HUES64 (cell line): ENCODE measurements at regions not wholly inside any gene's neighbourhood (a gene's known extent, or its start where the extent isn't known, plus 50 kb on each side); places are given as distances from the start of the nearest gene placed in this dataset.
"Not testable (repeated sequence)": the region's sequence is repeated elsewhere in the genome, so short reads cannot be mapped to it uniquely, and the experiment has no call there.

Experiments used
- H3K27ac ChIP-seq: 2 replicates; pipeline ENCODE4 v1.7.0; 2013; ENCODE audit warnings: low read depth, low read length, inconsistent platforms
- H3K27me3 ChIP-seq: 2 replicates; pipeline ENCODE4 v1.6.1; 2013; ENCODE audit warnings: mild to moderate bottlenecking, low read length; ENCODE audit not compliant: insufficient read depth
- H3K36me3 ChIP-seq: 2 replicates; pipeline ENCODE4 v1.6.1; 2013; ENCODE audit warnings: mild to moderate bottlenecking, low read length; ENCODE audit not compliant: insufficient read depth
- H3K4me1 ChIP-seq: 2 replicates; pipeline ENCODE4 v1.6.1; 2013; ENCODE audit warnings: mild to moderate bottlenecking, low read length, moderate library complexity; ENCODE audit not compliant: insufficient read depth
- H3K4me3 ChIP-seq: 2 replicates; pipeline ENCODE4 v1.5.1; 2013; ENCODE audit warnings: mild to moderate bottlenecking, low read length, moderate library complexity
- H3K9ac ChIP-seq: 2 replicates; pipeline ENCODE4 v1.6.1; 2013; ENCODE audit warnings: mild to moderate bottlenecking, low read depth, low read length
- H3K9me3 ChIP-seq: 2 replicates; pipeline ENCODE4 v1.6.1; 2013; ENCODE audit warnings: low read depth, low read length; ENCODE audit not compliant: insufficient read depth
- WGBS: fragments of 150-250, 120-280 bp; methylation state at CpG from one replicate; pipeline ENCODE4 v1.1.7; 2013; ENCODE audit warnings: missing lambda C conversion rate; 5-methylcytosine and 5-hydroxymethylcytosine counted together

DNA sequence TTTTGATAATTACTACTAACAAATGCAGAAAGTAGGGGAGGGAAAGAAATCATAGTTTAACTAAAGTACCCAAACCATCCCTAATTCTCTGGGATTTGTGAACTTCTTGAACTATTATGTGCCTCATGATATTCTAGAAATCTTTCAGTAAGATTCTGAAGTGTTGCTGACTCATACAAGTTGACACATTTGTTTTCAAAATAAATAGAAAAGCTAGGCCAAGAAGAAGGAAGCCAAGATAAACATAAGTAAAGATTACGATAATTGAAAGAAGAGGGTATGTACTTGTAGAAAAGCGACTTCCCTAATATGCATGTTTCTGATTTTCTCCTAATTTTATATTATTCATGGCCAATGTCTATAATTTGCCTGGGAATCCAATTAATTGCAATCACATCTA is 140.7 kb downstream of the TMSB4Y start:
- no peak overlapping the region for H3K4me3 ChIP-seq
- H3K9me3 ChIP-seq: no peaks in the 10 kb centered on the region
- WGBS: no CpG with 5 or more reads among the region's 2 CpGs
- H3K27ac ChIP-seq: no peak overlapping the region
- H3K4me1 ChIP-seq: no peaks in the 10 kb centered on the region
- peaks cover 18% of the 10 kb centered on the region; the same call in 1 of the 2 replicates for H3K36me3 ChIP-seq
- no peak overlapping the region for H3K9ac ChIP-seq
- H3K27me3 ChIP-seq: no peaks in the 10 kb centered on the region

DNA sequence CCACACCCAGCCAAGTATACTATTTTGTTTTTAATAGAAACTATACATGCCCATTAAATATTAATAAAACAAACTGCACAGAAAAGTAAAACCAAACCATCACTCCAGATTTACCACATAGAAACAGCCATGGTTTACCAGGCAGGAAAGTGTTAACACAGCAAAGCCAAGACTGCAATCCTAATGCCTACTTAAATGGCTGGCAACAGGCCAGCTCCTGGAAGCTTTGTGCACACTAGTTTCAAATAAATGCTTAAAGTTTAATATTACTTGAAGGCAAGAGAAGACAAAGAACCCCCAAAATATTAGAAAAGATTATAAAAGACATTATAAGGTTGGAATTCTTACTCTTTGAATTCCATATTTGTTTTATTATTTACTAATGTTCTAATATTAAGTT is 141.0 kb downstream of the VCY start:
- H3K36me3 ChIP-seq: peaks cover 18% of the 10 kb centered on the region; the same call in 1 of the 2 replicates
- H3K9ac ChIP-seq: no peak overlapping the region
- H3K27ac ChIP-seq: no peak overlapping the region
- H3K4me1 ChIP-seq: no peaks in the 10 kb centered on the region
- H3K27me3 ChIP-seq: no peaks in the 10 kb centered on the region
- no peak overlapping the region for H3K4me3 ChIP-seq
- H3K9me3 ChIP-seq: no peaks in the 10 kb centered on the region

DNA sequence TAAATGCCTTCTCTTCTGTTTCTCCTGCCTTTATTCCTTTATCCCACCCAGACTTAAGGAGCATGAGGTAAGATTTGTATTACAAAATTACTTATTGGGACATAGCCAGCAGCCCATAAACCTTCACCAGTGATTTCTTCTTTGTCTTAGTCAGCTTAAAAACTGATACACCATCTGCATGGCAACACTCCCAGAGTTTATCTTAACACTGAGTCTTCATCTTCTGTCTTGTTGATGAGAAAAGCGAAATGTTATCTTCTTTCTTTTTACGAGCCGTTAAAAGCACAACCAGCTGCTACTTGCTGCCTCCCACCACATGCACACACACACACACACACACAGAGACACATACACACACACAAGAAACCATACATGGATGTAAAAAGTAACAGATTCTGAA is 116.7 kb downstream of the VCY start:
- no peak overlapping the region for H3K27ac ChIP-seq
- no peak overlapping the region for H3K9ac ChIP-seq
- H3K4me3 ChIP-seq: no peak overlapping the region
- WGBS: 96% methylated on average over 3 of the region's 3 CpGs
- peaks cover 60% of the 10 kb centered on the region for H3K36me3 ChIP-seq
- H3K27me3 ChIP-seq: no peaks in the 10 kb centered on the region
- H3K9me3 ChIP-seq: no peaks in the 10 kb centered on the region
- no peaks in the 10 kb centered on the region for H3K4me1 ChIP-seq

DNA sequence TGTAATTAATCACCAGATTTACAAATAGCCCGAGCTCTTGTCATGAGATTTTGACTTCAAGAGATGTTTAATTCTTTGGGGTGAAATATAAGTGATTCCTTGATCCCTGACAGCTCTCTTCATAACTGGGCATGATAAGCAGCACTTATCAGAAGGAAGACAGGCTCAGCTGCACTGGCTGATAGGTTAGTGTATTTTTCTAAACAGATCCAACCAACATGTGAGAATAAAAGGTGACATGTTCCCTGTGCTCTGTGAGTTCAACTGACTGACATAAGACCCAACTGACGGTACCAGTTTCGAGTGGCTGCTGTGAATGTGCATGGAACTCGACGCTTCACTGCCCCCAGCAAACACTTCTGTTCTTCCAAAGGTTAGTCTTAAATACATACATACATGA is 114.8 kb downstream of the VCY start:
- 95% methylated on average over 5 of the region's 5 CpGs for WGBS
- H3K9ac ChIP-seq: no peak overlapping the region
- H3K27ac ChIP-seq: no peak overlapping the region
- H3K36me3 ChIP-seq: peaks cover 53% of the 10 kb centered on the region
- H3K9me3 ChIP-seq: no peaks in the 10 kb centered on the region
- H3K4me3 ChIP-seq: no peak overlapping the region
- no peaks in the 10 kb centered on the region for H3K27me3 ChIP-seq
- no peaks in the 10 kb centered on the region for H3K4me1 ChIP-seq

DNA sequence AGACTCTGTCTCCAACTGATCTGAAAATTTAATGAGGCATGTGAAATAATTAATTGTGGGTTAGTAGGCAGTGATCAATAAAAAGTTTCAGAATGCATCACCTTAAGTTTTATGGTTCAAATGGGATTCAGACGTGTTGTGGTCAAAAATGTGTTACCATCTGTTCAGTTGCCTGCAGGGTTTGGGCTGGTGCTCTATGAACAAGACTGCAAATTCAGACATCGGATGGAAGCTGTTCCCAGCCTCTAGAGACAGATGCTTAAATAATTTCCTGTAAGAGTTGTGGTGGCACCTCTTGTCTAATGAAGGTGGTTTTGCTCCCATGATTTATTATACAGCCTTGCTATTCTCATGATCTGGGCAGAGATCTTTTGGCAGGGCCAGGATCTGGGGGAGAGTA is 113.6 kb downstream of the VCY start:
- Histone ChIP-seq H3K4me3 (no peak overlapping the region), H3K9me3 (no peaks in the 10 kb centered on the region), H3K27ac (no peak overlapping the region), H3K27me3 (no peaks in the 10 kb centered on the region), H3K9ac (no peak overlapping the region), H3K36me3 (peaks cover 60% of the 10 kb centered on the region), H3K4me1 (no peaks in the 10 kb centered on the region)
- 93% methylated on average over 2 of the region's 2 CpGs for WGBS

DNA sequence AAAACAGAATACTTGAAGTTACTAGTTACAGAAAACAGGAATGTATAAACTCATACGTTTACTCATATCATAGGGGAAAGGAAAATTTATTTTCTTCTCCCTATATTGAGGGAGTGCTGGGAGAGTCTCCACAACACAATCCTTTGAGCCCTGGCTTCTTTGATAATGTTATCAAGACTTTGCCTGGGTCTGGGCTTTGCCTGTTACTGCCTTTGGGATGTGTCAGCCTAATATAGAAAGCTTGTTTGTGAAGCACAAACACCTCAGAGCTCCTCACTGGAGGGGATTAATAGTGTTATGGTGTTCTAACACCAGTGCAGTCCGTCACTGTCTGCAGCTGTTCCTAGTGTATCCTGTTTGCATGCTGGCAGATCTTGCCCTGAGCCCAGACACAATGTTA is 107.8 kb downstream of the VCY start:
- H3K36me3 ChIP-seq: peaks cover 15% of the 10 kb centered on the region
- no peaks in the 10 kb centered on the region for H3K9me3 ChIP-seq
- H3K4me3 ChIP-seq: no peak overlapping the region
- no peak overlapping the region for H3K9ac ChIP-seq
- H3K27me3 ChIP-seq: no peaks in the 10 kb centered on the region
- 71% methylated on average over 1 of the region's 2 CpGs for WGBS
- no peaks in the 10 kb centered on the region for H3K4me1 ChIP-seq
- H3K27ac ChIP-seq: no peak overlapping the region

DNA sequence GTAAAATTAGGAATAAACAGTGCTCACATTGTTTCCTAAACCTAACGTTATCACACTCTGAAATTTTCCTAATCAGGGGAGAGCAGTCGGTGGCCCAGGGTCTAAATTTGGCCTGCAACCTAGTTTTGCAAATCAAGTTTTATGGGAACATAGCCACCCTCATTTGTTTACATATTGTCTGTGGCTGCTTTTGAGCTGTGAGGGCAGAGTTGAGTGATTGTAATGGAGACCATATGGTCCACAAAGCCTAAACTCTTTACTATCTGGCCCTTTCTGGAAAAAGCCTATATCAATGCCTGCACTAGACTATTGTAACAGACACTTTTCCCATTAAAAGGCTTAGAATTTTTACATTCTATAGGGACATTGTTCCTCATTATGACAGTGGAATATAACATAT is 105.2 kb downstream of the VCY start:
- Histone ChIP-seq H3K27ac (no peak overlapping the region), H3K27me3 (no peaks in the 10 kb centered on the region), H3K9ac (no peak overlapping the region), H3K4me1 (no peaks in the 10 kb centered on the region), H3K4me3 (no peak overlapping the region), H3K36me3 (peaks cover 15% of the 10 kb centered on the region), H3K9me3 (no peaks in the 10 kb centered on the region)
- WGBS: 93% methylated on average over 2 of the region's 2 CpGs

DNA sequence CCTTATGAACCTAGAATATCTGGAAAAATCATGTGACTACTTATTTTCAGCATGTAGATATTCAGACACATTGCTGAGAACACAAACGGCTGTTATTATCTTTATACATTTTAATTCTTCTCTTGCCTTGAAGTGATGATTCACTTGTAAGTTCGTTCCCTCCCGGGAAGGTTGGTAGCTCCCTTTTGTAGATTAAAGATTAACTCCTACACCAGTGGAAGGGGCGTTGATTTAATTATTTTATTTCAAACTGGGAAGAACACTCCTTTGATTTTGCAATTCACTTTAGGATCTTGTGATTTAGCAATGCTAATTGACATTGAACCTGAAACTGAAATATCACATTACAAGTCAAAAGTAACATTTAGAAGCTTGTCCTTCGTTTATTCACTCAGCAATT is 103.4 kb downstream of the VCY start:
- Histone ChIP-seq H3K4me1 (no peaks in the 10 kb centered on the region), H3K27ac (no peak overlapping the region), H3K27me3 (no peaks in the 10 kb centered on the region), H3K4me3 (no peak overlapping the region), H3K9me3 (no peaks in the 10 kb centered on the region), H3K36me3 (peaks cover 14% of the 10 kb centered on the region), H3K9ac (no peak overlapping the region)
- 100% methylated on average over 3 of the region's 5 CpGs for WGBS

DNA sequence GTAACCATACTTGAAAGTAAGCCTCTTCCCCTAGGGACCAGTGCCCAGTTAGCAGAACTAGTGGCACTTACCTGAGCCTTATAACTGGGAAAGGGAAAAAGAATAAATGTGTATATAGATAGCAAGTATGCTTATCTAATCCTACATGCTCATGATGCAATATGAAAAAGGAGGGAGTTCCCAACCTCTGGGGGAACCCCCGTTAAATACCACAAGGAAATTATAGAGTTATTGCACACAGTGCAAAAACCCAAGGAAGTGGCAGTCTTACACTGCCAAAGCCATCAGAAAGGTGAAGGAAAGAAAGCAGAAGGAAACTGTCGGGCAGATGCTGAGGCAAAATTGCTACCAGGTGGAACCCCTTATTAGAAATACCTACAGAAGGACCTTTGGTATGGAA is 92.2 kb downstream of the VCY start:
- H3K4me1 ChIP-seq, H3K4me3 ChIP-seq, H3K27me3 ChIP-seq, H3K9me3 ChIP-seq, H3K9ac ChIP-seq, H3K27ac ChIP-seq: not testable (repeated sequence)
- H3K36me3 ChIP-seq: peaks cover 31% of the 10 kb centered on the region
- WGBS: no CpG with 5 or more reads among the region's 2 CpGs

DNA sequence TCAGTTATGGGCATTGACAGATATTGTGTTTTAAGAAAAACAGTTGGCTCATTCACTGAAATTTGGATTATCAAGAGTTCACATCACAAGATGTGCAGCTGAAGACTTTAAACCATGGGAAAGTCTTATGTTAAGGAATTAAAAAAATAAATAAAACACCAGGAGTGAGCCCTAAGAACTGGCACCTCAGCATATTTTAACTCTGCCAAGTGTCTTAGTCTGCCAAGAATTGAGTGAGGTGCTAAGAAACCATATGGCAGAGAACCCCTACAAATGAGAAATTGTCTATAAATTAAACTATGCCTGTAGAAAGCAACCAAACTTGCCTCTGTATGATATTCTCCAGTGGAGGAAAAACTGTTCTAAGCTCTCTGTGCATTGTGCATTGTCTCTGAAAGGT is 78.5 kb downstream of the VCY start:
- peaks cover 10% of the 10 kb centered on the region; the same call in 1 of the 2 replicates for H3K36me3 ChIP-seq
- peaks cover 14% of the 10 kb centered on the region for H3K9me3 ChIP-seq
- H3K27ac ChIP-seq: no peak overlapping the region
- no peak overlapping the region for H3K4me3 ChIP-seq
- H3K9ac ChIP-seq: no peak overlapping the region
- H3K27me3 ChIP-seq: no peaks in the 10 kb centered on the region
- H3K4me1 ChIP-seq: no peaks in the 10 kb centered on the region

DNA sequence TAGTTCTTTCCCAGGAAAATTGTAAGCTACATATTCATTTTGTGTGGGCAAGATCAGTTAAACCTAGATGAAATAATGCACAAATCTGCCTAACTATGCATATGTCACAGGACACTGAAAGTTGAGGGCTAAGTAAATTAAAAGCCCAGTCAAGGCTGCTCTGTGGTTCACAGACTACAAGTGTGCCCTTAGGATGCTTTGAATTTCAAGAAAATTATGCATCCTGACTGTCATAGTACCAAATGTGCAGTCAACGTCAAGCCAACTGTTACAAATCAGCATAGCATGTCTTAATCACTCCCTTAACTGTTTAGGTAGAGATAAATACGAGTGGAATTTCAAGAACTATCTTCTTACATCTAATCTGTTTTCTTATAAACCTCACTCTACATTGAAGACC is 55.8 kb downstream of the VCY start:
- H3K4me3 ChIP-seq, H3K9me3 ChIP-seq, H3K4me1 ChIP-seq, H3K27ac ChIP-seq, H3K36me3 ChIP-seq, H3K9ac ChIP-seq, H3K27me3 ChIP-seq: not testable (repeated sequence)
- 100% methylated on average over 1 of the region's 2 CpGs for WGBS
